Right renal cortex interstitium (tissue), 3 donors: ENCODE measurements at regions not wholly inside any gene's neighbourhood (a gene's known extent, or its start where the extent isn't known, plus 50 kb on each side); places are given as distances from the start of the nearest gene placed in this dataset.
"Not testable (repeated sequence)": the region's sequence is repeated elsewhere in the genome, so short reads cannot be mapped to it uniquely, and the experiment has no call there.

Source experiments
- DNase-seq, 3 donors: peaks; one replicate each; pipeline ENCODE4 v3.0.0-alpha.2; 2013; ENCODE audit warnings: low read depth in 3 of 3, low spot score in 2 of 3

DNA sequence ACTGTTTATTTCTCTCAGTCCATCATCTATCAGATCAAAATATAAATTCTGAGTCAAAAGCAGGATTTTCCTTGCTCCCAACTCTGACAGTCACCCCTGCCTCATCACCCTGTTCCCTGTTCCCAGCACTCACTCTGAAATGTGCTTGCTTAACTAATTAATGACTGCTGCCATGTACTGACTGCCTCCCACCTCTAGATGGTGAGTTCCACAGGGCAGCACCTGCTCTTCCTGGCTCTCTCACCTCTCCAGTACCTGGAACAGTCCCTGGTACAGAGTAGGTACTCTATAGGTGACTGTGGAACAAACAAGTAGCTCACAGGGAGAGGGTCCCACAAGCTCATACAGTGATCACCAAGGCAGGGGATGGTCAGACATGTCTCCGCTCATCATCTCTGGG lies 114.3 kb upstream of the C16orf82 start:
- no peak for DNase-seq

DNA sequence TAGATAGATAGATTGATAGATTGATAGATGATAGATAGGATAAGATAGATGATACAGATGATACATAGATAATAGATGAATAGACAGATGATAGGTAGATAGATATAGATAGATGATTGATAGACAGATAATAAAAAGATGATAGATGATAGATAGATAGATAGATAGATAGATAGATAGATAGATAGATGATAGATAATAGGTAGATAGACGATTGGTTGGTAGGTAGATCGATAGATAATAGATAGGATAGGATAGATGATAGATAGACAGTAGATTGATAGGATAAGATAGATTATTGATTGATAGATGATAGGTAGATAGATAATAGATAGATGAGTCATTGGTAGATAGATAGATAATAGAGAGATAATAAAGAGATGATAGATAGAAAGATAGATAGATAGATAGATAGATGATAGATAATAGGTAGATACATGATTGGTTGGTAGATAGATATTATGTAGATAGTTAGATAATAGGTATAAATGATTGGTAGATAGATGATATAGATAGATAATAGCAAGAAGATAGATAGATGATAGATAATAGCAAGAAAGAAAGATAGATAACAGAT lies 109.4 kb upstream of the C16orf82 start:
- DNase-seq, result no peak

DNA sequence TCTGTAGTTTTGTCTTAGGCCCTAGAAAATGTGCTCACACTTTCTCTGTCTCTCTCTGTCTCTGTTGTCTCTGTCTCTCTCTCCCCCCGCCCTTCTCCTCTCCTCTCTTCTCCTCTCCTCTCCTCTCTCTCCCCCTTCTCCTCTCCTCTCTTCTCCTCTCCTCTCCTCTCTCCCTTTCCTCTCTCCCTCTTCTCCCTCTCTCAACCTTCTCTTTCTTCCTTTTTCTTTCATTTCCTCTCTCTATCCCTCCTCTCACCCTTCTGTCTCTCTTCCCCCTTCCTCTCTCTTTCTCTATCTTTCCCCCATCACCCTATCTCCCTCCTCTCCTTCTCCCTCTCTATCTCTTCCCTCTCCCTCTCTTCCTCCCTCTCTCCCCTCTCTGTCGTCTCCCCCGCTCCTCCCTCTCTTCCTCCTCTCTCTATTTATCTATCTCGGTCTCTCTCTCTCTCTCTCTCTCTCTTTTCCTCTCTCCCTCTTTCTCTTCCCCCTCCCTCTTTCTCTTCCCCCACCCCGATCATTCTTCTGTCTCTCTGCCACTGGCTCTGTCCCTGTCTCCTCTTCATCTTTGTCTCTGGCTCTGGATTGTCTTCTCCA lies 107.2 kb upstream of the C16orf82 start:
- no peak for DNase-seq

DNA sequence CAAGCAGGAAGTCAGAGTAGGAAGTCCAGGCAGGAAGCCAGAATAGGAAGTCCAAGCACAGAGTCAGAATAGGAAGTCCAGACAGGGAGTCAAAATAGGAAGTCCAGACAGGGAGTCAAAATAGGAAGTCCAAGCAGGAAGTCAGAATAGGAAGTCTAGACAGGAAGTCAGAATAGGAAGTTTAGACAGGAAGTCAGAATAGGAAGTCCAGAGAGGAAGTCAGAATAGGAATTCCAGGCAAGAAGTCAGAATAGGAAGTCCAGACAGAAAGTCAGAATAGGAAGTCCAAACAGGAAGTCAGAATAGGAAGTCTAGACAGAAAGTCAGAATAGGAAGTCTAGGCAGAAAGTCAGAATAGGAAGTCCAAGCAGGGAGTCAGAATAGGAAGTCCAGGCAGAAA lies 105.3 kb upstream of the C16orf82 start:
- no peak for DNase-seq

DNA sequence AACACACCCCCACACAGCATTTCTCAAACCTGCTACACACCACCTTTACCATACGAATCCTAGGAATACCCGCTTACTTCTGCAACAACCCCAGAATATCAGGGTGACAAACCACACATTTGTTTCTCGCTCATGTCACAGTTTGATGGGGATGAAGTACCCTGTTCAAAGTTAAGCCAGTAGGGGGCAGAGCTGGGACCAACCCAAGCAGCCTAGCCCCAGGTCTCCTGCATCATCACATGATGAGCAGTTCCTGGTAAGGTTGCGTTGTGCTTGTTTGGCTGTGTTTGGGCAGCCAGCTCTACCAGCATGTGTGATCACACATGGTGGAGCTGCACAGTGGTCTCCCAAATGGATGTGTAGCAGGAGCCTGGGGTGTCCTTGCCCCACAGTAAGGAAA lies 103.6 kb upstream of the C16orf82 start:
- DNase-seq, result no peak

DNA sequence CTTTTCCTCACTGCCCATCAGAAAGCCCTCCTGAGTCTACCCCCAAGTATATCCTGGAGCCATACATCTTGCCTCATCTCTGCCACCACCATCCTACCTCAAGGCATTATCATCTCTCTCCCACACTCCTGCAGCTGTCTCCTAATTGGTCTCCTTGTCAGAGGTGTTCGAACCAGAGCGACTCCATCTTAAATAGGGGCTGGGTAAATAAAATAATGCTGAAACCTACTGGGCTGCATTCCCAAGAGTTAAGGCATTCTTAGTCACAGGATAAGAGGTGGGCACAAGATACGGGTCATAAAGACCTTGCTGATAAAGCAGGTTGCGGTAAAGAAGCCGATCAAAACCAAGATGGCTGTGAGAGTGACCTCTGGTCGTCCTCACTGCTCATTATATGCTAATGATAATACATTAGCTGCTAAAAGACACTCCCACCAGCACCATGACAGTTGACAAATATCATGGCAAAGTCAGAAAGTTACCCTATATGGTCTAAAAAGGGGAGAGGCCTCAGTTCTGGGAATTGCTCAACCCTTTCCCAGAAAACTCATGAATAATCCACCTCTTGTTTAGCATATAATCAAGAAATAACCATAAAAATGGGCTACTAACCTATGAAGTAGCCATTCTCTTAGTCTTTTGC lies 97.0 kb upstream of the C16orf82 start:
- DNase-seq, result no peak

DNA sequence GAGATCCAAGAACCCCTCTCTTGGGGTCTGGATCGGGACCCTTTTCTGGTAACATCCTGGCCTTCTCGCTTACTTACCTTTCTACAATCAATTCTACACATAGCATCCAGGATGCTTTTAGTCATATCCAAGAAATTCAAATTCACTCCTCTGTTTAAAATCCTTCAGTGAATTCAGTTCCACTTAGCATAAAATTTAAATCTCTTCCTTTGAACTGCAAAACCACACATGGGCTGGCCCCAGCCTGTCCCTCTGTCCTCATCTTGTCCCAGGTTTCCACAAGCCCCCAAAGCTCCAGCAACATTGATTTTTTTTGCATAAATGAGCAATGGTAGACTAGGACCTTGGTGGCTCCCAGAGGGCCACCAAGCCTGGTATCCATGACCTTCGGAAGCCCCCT lies 96.4 kb upstream of the C16orf82 start:
- no peak for DNase-seq

DNA sequence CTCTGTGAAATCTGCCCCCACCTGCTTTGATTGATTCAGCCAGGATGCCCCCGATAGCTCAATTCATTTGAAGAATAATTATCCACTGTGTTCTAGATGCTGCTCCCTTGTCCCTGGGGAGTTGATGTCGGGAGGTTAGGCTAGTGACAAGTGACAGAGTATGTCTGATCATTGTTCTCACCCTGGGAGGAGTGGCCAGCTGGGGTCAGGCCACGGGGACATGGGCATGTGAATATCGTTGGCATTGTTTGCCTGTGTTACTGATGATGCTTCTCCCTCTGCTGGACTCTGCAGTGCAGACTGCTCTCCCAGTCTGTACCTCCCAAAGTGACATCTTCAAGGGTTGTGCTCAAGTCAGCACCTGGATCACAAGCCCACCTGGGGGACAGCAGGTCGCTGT lies 89.9 kb upstream of the C16orf82 start:
- no peak for DNase-seq

DNA sequence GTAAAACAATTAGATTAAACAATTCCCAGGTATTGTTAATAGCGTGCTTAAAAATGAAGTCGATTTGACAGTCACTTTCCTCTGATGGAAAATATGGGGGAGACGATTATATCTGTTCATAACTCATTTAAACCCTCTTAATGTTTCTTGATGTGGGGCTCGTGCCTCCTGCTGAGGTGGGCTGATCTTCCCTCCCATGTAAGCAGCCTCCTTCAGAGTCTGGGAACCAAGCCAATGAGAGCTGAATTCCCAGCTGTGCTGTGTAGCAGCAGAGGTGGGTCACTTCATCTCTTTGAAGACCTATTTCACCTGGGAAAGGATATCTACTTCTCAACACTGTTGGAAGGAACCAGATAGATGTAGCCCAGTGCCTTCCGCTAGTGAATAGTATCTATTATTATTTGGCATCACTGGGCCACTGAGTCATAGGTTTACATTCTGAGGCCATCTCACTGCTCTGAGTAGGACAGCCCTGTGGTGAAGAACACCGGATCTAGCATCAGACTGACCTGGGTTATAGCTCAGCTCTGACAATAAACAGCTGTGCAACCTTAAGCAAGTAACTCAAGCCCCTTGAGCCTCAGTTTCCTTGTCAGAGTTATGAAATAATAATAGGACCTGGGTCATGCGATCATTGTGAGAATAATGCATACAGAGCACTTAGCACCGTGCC lies 85.3 kb upstream of the C16orf82 start:
- no peak for DNase-seq

DNA sequence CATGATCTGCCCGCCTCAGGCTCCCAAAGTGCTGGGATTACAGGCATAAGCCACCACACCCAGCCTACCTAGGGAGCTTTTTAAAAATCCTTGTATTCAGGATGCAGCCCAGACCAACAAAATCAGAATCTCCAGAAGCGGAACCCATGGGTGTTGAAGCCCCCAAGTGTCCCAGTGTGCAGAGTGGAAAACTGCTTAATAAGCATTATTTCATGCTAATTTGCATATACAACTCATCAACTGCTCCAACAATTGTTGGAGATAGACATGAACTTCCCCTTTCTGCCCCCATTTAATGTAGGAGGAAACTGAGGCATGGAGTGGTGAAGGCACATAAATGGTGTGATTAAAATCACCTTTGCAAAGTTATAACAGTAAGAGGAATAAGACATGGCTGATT lies 84.3 kb upstream of the C16orf82 start:
- DNase-seq, result no peak

DNA sequence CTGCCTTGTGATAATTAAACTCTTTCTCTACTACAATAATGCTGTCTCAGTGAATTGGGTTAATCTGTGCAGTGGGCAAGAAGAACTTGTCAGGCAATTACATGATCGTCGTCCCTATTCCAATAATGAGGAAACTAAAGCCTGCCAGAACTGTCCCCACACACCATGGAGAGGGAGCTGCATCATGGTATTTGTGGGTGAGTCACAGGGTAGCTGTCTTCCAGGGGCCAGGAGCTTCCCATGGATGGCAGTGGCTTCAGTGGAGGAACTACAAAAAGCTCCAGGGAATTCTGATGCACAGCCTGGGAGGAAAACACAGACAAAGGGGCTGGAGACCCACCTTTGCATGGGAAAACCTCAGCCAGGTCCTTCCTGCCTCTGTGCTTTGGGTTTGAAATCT lies 83.3 kb upstream of the C16orf82 start:
- DNase-seq, result no peak

DNA sequence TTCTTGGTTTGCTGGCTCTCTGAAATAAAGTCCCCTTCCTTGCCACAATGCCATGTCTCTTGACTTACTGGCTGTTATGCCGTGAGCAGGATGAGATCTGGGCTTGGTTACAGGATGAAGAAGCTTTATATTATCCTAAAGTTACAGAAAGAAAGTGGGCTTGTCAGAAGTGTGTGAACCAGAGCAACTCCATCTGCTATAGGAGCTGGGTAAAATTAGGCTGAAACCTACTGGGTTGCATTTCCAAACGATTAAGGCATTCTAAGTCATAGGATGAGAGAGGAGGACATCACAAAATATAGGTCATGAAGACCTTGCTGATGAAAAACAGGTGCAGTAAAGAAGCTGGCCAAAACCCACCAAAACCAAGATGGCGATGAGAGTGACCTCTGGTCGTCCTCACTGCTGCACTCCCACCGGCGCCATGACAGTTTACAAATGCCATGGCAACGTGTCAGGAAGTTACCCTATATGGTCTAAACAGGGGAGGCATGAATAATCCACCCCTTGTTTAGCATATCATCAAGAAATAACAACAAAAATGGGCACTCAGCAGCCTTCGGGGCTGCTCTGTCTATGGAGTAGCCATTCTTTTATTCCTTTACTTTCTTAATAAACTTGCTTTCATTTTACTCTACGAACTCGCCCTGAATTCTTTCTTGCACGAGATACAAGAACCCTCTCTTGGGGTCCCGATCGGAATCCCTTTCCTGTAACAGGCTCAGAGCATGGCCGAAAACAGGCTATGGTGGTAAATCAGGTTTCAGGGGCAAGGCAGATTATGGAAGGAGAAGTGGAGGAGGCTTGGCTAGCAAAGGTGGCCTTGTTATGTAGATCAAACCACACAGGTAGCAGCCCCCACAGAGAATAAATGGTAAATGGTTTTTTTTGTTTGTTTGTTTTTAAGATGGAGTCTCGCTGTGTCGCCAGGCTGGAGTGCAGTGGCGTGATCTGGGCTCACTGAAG lies 81.3 kb upstream of the C16orf82 start:
- DNase-seq, result no peak

DNA sequence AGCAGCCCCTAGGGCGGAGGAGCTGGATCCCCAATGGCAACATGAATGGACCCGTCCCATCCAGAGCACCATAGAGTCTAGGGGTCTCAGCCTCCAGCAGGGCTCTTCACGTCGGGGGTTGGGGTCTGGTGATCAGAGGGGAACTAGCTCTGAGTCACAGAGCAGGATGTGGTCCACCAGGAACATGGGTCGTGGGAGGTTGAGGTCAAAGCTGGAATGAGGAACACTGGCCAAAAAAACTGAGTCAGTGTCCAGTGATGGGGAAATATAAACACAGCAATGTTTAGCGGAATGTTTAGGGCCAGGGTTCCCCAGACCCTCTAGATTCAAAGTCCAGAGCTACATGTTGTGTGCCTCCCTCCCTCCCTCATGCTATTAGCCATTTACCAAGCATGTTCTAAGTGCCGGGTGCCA lies 79.1 kb upstream of the C16orf82 start:
- no peak for DNase-seq

DNA sequence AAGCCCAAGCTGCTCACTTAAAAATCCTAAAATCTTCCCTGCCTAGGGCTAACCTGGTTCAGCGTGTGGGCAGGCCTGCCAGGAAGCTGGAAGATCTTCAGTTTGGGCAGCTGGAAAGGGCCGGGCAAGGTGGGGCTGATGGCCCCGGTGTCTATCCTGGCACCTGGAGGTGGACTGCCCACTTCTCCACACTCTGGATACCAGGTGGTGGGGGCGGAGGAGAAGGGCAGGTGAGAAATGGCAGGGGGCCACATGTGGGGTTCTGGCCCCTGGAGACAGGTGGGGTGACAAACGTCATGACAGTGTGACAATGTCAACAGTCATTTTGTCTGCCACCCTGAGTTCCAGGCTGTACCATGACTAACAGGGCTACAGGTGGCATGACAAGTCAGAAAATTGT lies 78.5 kb upstream of the C16orf82 start:
- no peak for DNase-seq

DNA sequence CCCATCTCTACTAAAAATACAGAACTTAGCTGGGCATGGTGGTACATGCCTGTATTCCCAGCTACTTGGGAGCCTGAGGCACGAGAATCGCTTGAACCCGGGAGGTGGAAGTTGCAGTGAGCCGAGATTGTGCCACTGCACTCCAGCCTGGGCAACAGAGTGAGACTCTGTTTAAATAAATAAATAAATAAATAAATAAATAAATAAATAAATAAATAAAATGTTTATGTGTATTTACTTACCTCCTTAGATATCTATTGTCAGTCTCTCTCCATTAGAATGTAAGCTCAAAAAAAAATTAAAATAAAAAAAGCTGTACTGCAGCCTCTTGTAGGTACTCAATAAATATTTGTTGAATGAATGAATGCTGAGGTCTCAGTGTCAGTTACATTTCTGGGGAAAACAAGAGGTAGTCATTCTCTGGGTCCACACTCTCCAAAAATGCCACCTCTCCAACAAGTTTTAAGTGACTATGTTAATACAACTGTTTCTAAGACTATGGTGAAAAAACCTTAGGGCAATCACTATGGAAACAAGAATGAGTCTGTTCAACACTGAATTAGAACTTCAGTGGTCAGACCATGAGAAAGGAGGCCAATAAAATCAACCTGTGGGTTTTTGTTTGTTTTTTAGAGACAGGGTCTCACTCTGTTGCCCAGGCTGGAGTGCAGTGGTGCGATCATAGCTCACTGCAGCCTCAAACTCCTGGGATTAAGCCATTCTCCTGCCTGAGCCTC lies 76.2 kb upstream of the C16orf82 start:
- not testable (repeated sequence) for DNase-seq

DNA sequence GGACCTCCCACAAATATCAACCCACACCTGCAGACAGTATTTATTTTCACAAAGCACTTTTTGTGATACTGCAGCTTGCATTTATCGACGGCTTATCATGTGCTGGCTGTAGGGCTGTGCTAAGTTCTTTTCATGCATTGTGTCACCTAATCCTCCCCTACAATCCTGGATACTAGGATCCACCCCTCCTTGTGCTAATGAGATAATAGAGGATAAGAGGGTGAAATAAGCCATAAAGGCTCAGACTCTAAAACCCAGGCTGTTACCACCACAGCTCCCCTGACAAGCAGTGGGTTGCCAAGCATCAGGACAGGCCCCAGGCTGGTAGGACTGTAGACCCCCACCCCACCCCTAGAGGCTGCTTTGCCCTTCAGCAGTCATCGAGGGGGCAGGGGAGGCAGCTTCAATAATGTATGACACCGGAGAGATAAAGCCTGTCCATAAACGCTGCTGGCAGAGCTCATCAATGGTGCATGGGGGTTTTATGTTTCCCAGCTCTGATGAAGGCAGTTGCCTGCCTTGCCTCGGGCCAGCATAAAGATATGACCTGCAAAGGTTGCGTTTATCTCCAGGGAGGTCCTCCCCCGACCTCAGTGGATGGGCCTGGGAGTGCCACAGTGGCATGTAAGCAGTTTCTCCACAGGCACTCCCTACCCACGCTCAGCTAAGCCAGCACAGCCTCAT lies 73.9 kb upstream of the C16orf82 start:
- DNase-seq, result no peak

DNA sequence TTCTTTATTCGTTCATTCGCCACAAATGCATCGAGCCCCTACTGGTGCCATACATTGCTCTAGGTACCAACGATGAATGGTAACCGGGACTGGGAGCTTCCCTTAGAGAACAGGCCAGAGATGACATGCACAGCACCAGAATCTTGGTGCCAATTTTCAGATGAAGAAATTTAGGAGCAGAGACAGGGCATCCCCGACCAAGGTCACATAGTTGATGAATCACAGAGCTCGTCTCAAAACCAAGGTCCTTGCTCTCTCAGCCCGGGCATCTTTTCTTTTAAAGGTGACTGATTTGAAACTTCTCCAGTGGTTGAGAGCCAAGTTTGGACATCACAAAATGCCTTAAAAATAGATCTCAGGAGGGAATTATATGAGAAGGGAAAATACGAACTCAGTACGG lies 73.2 kb upstream of the C16orf82 start:
- DNase-seq, result no peak

DNA sequence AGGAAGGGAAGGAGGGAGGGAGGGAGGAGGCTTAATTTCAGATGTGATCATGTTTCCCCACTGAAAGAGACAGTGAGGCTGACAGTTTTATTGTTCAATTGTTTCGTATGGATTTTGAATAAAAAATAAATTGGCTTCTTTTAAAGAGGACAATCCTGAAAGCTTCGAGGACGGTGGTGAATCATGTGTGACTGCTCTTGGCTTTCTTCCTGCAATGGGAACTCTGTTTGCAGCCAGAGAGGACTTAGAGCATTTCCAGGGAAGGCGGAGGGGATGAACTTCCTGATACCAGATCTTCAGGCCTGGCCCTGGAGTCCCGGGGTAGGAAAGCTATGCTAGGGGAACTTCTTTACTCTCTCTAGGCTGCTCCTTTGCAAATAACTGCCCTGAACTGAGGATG lies 72.8 kb upstream of the C16orf82 start:
- peak in 1 of 3 donors; percentile 13 for DNase-seq

DNA sequence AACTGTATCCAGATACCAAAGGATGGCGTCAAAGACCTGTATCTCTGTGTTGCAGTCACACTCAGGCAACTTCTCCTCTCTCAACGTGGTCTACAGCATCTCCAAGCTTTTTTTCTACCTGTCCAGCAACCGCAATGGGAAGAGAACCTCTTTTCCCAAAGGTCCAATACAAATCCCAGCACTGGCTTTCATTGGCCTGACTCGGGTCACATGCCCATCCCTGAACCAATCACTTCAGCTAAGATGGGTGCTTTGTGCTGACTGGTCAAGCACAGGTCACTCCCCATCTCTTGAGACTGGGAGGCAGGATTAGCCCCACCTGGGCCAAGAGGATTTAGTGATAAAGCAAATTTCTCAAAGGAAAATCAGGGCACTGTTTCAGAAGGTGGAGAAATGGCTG lies 71.2 kb upstream of the C16orf82 start:
- DNase-seq, result no peak

DNA sequence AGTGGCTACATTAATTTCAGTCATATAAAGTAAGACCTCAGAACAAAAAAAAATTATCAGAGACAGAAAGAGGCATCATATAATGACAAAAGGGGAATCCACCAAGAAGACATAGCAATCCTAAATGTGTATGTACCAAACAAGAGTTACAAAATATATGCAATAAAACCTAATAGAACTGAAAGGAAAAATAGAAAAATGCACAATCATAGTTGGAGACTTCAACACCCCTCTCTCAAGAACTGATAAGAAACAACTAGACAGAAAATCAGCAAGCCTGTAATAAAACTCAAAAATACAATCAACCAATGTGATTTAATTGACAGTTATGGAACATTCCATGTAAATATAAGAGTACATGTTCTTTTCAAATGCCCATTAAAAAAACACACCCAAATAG lies 61.3 kb upstream of the C16orf82 start:
- DNase-seq, result no peak
